WTC11 (cell line): ENCODE measurements at regions not wholly inside any gene's neighbourhood (a gene's known extent, or its start where the extent isn't known, plus 50 kb on each side); places are given as distances from the start of the nearest gene placed in this dataset.
A peak's percentile ranks its signal among the peaks of the same experiment; 100 is the strongest.

Experiments
- ATAC-seq: fragments of 200-7000 bp; cut with Tn5 transposase; 2 replicates; pipeline ENCODE4 v1.10.0; 2021; ENCODE audit warnings: mild to moderate bottlenecking, moderate library complexity
- CTCF ChIA-PET: fragments of 300-600 bp; sonication (Branson Sonifier 250); formaldehyde crosslinking; loops from one replicate; lab custom pipeline; 2021; ENCODE audit warnings: antibody characterized with exemption; lab: Charles Lee
- POLR2A ChIA-PET: fragments of 350-600 bp; sonication (Branson Sonifier 250); formaldehyde crosslinking; loops from one replicate; lab custom pipeline; 2021; ENCODE audit warnings: antibody characterized with exemption; lab: Charles Lee
- DNase-seq: peaks from one replicate; pipeline ENCODE4 v3.0.0; 2021; ENCODE audit warnings: low spot score
- H3K27ac Mint-ChIP-seq: 2 replicates; pipeline ENCODE4 v1.8.0; 2021; ENCODE audit warnings: mixed read lengths
- H3K27me3 Mint-ChIP-seq: 2 replicates; pipeline ENCODE4 v1.8.0; 2021; ENCODE audit warnings: low read depth, mild to moderate bottlenecking, moderate library complexity, mixed read lengths
- H3K36me3 Mint-ChIP-seq: 2 replicates; pipeline ENCODE4 v1.8.0; 2021; ENCODE audit warnings: mixed read lengths
- H3K4me1 Mint-ChIP-seq: 2 replicates; pipeline ENCODE4 v1.8.0; 2022; ENCODE audit warnings: mixed read lengths
- H3K4me3 Mint-ChIP-seq: 2 replicates; pipeline ENCODE4 v1.8.0; 2021; ENCODE audit warnings: mild to moderate bottlenecking, moderate library complexity, mixed read lengths
- H3K9me3 Mint-ChIP-seq: 2 replicates; pipeline ENCODE4 v1.8.0; 2021; ENCODE audit warnings: mixed read lengths
- ATF1 ChIP-seq: sonication (generic); formaldehyde crosslinking; IDR thresholded peaks from 2 replicates; pipeline ENCODE4 v1.8.1; 2023; ENCODE audit warnings: mild to moderate bottlenecking, moderate library complexity, missing genetic modification reagents
- CREB1 ChIP-seq: sonication (generic); formaldehyde crosslinking; IDR thresholded peaks from 2 replicates; pipeline ENCODE4 v1.8.0; 2023; ENCODE audit warnings: mild to moderate bottlenecking, missing genetic modification reagents
- ETV6 ChIP-seq: sonication (generic); formaldehyde crosslinking; IDR thresholded peaks from 2 replicates; pipeline ENCODE4 v1.8.1; 2022; ENCODE audit warnings: mild to moderate bottlenecking, missing genetic modification reagents
- FOXP1 ChIP-seq: sonication (generic); formaldehyde crosslinking; IDR thresholded peaks from 2 replicates; pipeline ENCODE4 v1.8.0; 2022; ENCODE audit warnings: missing genetic modification reagents, mild to moderate bottlenecking, moderate library complexity, borderline replicate concordance
- GABPB1 ChIP-seq: sonication (generic); formaldehyde crosslinking; IDR thresholded peaks from 2 replicates; pipeline ENCODE4 v1.8.1; 2023; ENCODE audit warnings: mild to moderate bottlenecking, missing genetic modification reagents
- GRHL2 ChIP-seq: fragments of 250-450 bp; sonication (Bioruptor Pico); IDR thresholded peaks from 2 replicates; pipeline ENCODE4 v1.8.0; 2022; ENCODE audit warnings: mild to moderate bottlenecking, moderate library complexity; ENCODE audit not compliant: insufficient replicate concordance, severe bottlenecking
- GTF2I ChIP-seq: fragments of 250-450 bp; sonication (Bioruptor Pico); conservative IDR thresholded peaks from 2 replicates; pipeline ENCODE4 v1.4.0; 2021; ENCODE audit warnings: mild to moderate bottlenecking
- KAT7 ChIP-seq: sonication (generic); formaldehyde crosslinking; IDR thresholded peaks from 2 replicates; pipeline ENCODE4 v1.8.1; 2023; ENCODE audit warnings: missing genetic modification reagents, mild to moderate bottlenecking, borderline replicate concordance
- NR1H2 ChIP-seq: sonication (generic); formaldehyde crosslinking; IDR thresholded peaks from 2 replicates; pipeline ENCODE4 v1.9.0; 2021; ENCODE audit warnings: mild to moderate bottlenecking, moderate library complexity, missing genetic modification reagents
- TP53 ChIP-seq: sonication (generic); formaldehyde crosslinking; IDR thresholded peaks from 2 replicates; pipeline ENCODE4 v1.8.1; 2023; ENCODE audit warnings: mild to moderate bottlenecking, missing genetic modification reagents
- ZNF263 ChIP-seq: sonication (generic); formaldehyde crosslinking; IDR thresholded peaks from 2 replicates; pipeline ENCODE4 v1.8.1; 2022; ENCODE audit warnings: low read depth, mild to moderate bottlenecking, moderate library complexity, missing genetic modification reagents
- ZNF281 ChIP-seq: sonication (generic); formaldehyde crosslinking; IDR thresholded peaks from 2 replicates; pipeline ENCODE4 v1.8.0; 2023; ENCODE audit warnings: mild to moderate bottlenecking, missing genetic modification reagents
- ZNF396 ChIP-seq: fragments of 250-450 bp; sonication (Bioruptor Pico); IDR thresholded peaks from 2 replicates; pipeline ENCODE4 v1.8.0; 2021; ENCODE audit warnings: mild to moderate bottlenecking, moderate library complexity, borderline replicate concordance
- ZNF671 ChIP-seq: fragments of 250-450 bp; sonication (Bioruptor Pico); IDR thresholded peaks from 2 replicates; pipeline ENCODE4 v1.8.0; 2021; ENCODE audit warnings: mild to moderate bottlenecking
- TF ChIP-seq, protein P1 (sequence below): sonication (generic); formaldehyde crosslinking; IDR thresholded peaks from 2 replicates; pipeline ENCODE4 v1.8.1; 2023; ENCODE audit warnings: mild to moderate bottlenecking, missing genetic modification reagents
- TF ChIP-seq, protein P2 (sequence below): sonication (generic); formaldehyde crosslinking; IDR thresholded peaks from 2 replicates; pipeline ENCODE4 v1.8.1; 2022; ENCODE audit warnings: mild to moderate bottlenecking, moderate library complexity, missing genetic modification reagents
- TF ChIP-seq, protein P3 (sequence below): sonication (generic); formaldehyde crosslinking; IDR thresholded peaks from 2 replicates; pipeline ENCODE4 v1.8.0; 2022; ENCODE audit warnings: mild to moderate bottlenecking, missing genetic modification reagents
- TF ChIP-seq, protein P4 (sequence below): sonication (generic); formaldehyde crosslinking; IDR thresholded peaks from 2 replicates; pipeline ENCODE4 v1.8.1; 2022; ENCODE audit warnings: missing genetic modification reagents, borderline replicate concordance
- TF ChIP-seq, protein P5 (sequence below): sonication (generic); formaldehyde crosslinking; IDR thresholded peaks from 2 replicates; pipeline ENCODE4 v1.8.0; 2022; ENCODE audit warnings: mild to moderate bottlenecking, missing genetic modification reagents
- TF ChIP-seq, protein P6 (sequence below): sonication (generic); formaldehyde crosslinking; conservative IDR thresholded peaks from 2 replicates; pipeline ENCODE4 v1.8.1; 2023; ENCODE audit warnings: mild to moderate bottlenecking, low read depth, missing genetic modification reagents, moderate library complexity

GRCh38 chr10:101285519-101286070 lies 56.3 kb upstream of the LBX1 start (continued):
- TF ChIP-seq, protein P1, sequence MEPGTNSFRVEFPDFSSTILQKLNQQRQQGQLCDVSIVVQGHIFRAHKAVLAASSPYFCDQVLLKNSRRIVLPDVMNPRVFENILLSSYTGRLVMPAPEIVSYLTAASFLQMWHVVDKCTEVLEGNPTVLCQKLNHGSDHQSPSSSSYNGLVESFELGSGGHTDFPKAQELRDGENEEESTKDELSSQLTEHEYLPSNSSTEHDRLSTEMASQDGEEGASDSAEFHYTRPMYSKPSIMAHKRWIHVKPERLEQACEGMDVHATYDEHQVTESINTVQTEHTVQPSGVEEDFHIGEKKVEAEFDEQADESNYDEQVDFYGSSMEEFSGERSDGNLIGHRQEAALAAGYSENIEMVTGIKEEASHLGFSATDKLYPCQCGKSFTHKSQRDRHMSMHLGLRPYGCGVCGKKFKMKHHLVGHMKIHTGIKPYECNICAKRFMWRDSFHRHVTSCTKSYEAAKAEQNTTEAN (CRISPR knock-in tag) = no peak
- TF ChIP-seq, protein P2, sequence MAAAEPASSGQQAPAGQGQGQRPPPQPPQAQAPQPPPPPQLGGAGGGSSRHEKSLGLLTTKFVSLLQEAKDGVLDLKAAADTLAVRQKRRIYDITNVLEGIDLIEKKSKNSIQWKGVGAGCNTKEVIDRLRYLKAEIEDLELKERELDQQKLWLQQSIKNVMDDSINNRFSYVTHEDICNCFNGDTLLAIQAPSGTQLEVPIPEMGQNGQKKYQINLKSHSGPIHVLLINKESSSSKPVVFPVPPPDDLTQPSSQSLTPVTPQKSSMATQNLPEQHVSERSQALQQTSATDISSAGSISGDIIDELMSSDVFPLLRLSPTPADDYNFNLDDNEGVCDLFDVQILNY = peak; percentile 45; the same call in 1 of the 2 replicates
- TF ChIP-seq, protein P3, sequence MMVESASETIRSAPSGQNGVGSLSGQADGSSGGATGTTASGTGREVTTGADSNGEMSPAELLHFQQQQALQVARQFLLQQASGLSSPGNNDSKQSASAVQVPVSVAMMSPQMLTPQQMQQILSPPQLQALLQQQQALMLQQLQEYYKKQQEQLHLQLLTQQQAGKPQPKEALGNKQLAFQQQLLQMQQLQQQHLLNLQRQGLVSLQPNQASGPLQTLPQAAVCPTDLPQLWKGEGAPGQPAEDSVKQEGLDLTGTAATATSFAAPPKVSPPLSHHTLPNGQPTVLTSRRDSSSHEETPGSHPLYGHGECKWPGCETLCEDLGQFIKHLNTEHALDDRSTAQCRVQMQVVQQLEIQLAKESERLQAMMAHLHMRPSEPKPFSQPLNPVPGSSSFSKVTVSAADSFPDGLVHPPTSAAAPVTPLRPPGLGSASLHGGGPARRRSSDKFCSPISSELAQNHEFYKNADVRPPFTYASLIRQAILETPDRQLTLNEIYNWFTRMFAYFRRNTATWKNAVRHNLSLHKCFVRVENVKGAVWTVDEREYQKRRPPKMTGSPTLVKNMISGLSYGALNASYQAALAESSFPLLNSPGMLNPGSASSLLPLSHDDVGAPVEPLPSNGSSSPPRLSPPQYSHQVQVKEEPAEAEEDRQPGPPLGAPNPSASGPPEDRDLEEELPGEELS (CRISPR knock-in tag) = peak; percentile 79
- TF ChIP-seq ETV6 (peak; percentile 50; the same call in 1 of the 2 replicates), ZNF281 (CRISPR knock-in tag) (peak; percentile 27; the same call in 1 of the 2 replicates), ZNF263 (CRISPR knock-in tag) (0 out of 2 replicates have a peak, but pooled peaks have one; percentile 27), FOXP1 (CRISPR knock-in tag) (peak; percentile 57; the same call in 1 of the 2 replicates), NR1H2 (no peak)
- TF ChIP-seq, protein P4, sequence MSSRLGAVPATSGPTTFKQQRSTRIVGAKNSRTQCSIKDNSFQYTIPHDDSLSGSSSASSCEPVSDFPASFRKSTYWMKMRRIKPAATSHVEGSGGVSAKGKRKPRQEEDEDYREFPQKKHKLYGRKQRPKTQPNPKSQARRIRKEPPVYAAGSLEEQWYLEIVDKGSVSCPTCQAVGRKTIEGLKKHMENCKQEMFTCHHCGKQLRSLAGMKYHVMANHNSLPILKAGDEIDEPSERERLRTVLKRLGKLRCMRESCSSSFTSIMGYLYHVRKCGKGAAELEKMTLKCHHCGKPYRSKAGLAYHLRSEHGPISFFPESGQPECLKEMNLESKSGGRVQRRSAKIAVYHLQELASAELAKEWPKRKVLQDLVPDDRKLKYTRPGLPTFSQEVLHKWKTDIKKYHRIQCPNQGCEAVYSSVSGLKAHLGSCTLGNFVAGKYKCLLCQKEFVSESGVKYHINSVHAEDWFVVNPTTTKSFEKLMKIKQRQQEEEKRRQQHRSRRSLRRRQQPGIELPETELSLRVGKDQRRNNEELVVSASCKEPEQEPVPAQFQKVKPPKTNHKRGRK = no peak
- TF ChIP-seq, all 79 proteins: peak for 9

GRCh38 chr10:101286248-101287046 lies 57.2 kb upstream of the LBX1 start:
- Mint-ChIP-seq H3K36me3 (no peaks in the 10 kb centered on the region), H3K27ac (no peak overlapping the region), H3K27me3 (peaks cover 97% of the 10 kb centered on the region), H3K9me3 (no peaks in the 10 kb centered on the region), H3K4me1 (peaks cover 79% of the 10 kb centered on the region), H3K4me3 (peak overlapping the region; percentile 33; the same call in 1 of the 2 replicates)
- DNase-seq = no peak
- ChIA-PET CTCF (interaction anchor here (1.0 to 12.3 kb wide), 18 partner anchors 9 to 284 kb away, joined by 3 to 203 read pairs (median 20); no protein-coding TSS in a partner anchor), POLR2A (interaction anchor here (1.2 kb wide), 1 partner anchor 13 kb away, joined by 3 read pairs; no protein-coding TSS in a partner anchor)
- ATAC-seq = no peak
- TF ChIP-seq ATF1 (CRISPR knock-in tag) = no peak
- no peak for TF ChIP-seq ZNF671 (CRISPR knock-in tag)
- TF ChIP-seq KAT7 (CRISPR knock-in tag) = no peak
- TF ChIP-seq GTF2I = no peak
- TF ChIP-seq CREB1 (CRISPR knock-in tag) = no peak
- no peak for TF ChIP-seq TP53 (CRISPR knock-in tag)
- TF ChIP-seq GRHL2 (CRISPR knock-in tag) = no peak
- TF ChIP-seq, protein P4 = no peak
- TF ChIP-seq, protein P5, sequence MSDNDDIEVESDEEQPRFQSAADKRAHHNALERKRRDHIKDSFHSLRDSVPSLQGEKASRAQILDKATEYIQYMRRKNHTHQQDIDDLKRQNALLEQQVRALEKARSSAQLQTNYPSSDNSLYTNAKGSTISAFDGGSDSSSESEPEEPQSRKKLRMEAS = no peak
- TF ChIP-seq, protein P6, sequence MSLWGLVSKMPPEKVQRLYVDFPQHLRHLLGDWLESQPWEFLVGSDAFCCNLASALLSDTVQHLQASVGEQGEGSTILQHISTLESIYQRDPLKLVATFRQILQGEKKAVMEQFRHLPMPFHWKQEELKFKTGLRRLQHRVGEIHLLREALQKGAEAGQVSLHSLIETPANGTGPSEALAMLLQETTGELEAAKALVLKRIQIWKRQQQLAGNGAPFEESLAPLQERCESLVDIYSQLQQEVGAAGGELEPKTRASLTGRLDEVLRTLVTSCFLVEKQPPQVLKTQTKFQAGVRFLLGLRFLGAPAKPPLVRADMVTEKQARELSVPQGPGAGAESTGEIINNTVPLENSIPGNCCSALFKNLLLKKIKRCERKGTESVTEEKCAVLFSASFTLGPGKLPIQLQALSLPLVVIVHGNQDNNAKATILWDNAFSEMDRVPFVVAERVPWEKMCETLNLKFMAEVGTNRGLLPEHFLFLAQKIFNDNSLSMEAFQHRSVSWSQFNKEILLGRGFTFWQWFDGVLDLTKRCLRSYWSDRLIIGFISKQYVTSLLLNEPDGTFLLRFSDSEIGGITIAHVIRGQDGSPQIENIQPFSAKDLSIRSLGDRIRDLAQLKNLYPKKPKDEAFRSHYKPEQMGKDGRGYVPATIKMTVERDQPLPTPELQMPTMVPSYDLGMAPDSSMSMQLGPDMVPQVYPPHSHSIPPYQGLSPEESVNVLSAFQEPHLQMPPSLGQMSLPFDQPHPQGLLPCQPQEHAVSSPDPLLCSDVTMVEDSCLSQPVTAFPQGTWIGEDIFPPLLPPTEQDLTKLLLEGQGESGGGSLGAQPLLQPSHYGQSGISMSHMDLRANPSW (CRISPR knock-in tag) = no peak
- TF ChIP-seq ZNF396 (CRISPR knock-in tag) = no peak
- TF ChIP-seq GABPB1 (CRISPR knock-in tag) = no peak
